ENCODE measurements at regions not wholly inside any gene's neighbourhood (a gene's known extent, or its start where the extent isn't known, plus 50 kb on each side); places are given as distances from the start of the nearest gene placed in this dataset.

GRCh38 chr5:92808474-92808873, 772.5 kb downstream of the NR2F1-AS1 start:
- TF ChIP-seq CTCF (IDR thresholded peaks at IDR 0.05), result no peak
- TF ChIP-seq POLR2A (IDR thresholded peaks at IDR 0.05), result no peak
- H3K9me3 ChIP-seq, result no peaks in the 10 kb centered on the region
- DNase-seq (no peak), ATAC-seq (no peak)
- H3K4me3 ChIP-seq, result no peak overlapping the region
- no peaks in the 10 kb centered on the region for H3K36me3 ChIP-seq
- H3K27me3 ChIP-seq, result no peaks in the 10 kb centered on the region
- no peaks in the 10 kb centered on the region for H3K4me1 ChIP-seq
- 40% methylated on average over 1 of the region's 1 CpG for WGBS (ENCODE audit: insufficient coverage, low coverage, low lambda C conversion rate, missing lambda C conversion rate)
- intact Hi-C loops (cut with DNase I), result no loop called here
- no peak overlapping the region for H3K27ac ChIP-seq

DNA sequence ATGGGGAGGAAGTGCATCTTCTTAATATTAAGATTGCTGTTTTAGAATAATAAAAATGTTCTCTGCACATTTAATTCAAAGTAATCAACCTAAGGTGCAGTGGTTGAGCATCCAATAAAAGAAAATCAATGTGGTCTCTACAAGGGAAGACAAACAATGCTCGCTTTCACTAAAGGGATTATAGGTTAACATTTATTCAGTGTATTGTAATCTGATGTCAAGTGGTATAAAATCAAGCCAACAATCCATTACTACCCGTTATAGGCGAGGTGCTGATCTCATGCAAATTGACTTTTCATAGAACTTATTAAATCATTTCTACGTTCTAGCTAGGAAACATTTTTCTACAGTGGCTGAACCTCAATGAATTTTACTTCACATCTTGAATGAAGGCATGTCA, 773.9 kb downstream of the NR2F1-AS1 start:
- ATAC-seq (no peak), DNase-seq (no peak)
- intact Hi-C loops (cut with DNase I), result no loop called here
- no peaks in the 10 kb centered on the region for H3K36me3 ChIP-seq
- TF ChIP-seq CTCF (IDR thresholded peaks at IDR 0.05), result no peak
- TF ChIP-seq POLR2A (IDR thresholded peaks at IDR 0.05), result no peak
- H3K4me3 ChIP-seq, result no peak overlapping the region
- WGBS (ENCODE audit: insufficient coverage, low coverage, low lambda C conversion rate, missing lambda C conversion rate), result 60% methylated on average over 4 of the region's 4 CpGs
- H3K27me3 ChIP-seq, result no peaks in the 10 kb centered on the region
- H3K27ac ChIP-seq, result no peak overlapping the region
- no peaks in the 10 kb centered on the region for H3K4me1 ChIP-seq
- H3K9me3 ChIP-seq, result no peaks in the 10 kb centered on the region

GRCh38 chr5:92805446-92805845, 775.6 kb downstream of the NR2F1-AS1 start:
- intact Hi-C loops (cut with DNase I), result no loop called here
- DNase-seq (no peak), ATAC-seq (no peak)
- Histone ChIP-seq H3K9me3 (no peaks in the 10 kb centered on the region), H3K4me1 (no peaks in the 10 kb centered on the region), H3K4me3 (no peak overlapping the region), H3K27me3 (no peaks in the 10 kb centered on the region), H3K27ac (no peak overlapping the region), H3K36me3 (no peaks in the 10 kb centered on the region)
- TF ChIP-seq POLR2A (IDR thresholded peaks at IDR 0.05), result no peak
- TF ChIP-seq CTCF (IDR thresholded peaks at IDR 0.05), result no peak

DNA sequence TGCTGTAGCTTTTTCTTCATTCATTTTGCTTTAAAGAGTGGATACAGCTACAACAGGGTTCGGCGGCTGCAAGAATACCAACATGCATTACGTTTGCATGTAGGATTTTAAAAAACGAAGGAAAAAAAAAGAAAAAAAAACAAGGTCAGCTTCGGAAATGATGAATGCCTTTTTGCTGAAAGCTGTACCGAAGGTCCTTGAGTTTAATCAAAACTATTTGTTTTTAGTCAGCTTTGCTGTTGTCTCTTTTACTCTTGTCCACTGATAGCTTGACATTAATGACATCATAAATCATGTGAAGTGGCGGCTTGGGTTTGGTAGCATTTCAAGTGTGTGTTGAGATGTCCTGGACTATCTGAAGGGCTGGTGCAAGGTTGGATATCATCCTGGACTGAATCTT, 779.1 kb downstream of the NR2F1-AS1 start:
- DNase-seq (no peak), ATAC-seq (no peak)
- 27% methylated on average over 7 of the region's 7 CpGs for WGBS (ENCODE audit: insufficient coverage, low coverage, low lambda C conversion rate, missing lambda C conversion rate)
- Histone ChIP-seq H3K27me3 (no peaks in the 10 kb centered on the region), H3K4me1 (no peaks in the 10 kb centered on the region), H3K4me3 (no peak overlapping the region), H3K27ac (no peak overlapping the region), H3K36me3 (no peaks in the 10 kb centered on the region), H3K9me3 (no peaks in the 10 kb centered on the region)
- TF ChIP-seq POLR2A (IDR thresholded peaks at IDR 0.05) (no peak), CTCF (IDR thresholded peaks at IDR 0.05) (no peak)
- intact Hi-C loops (cut with DNase I), result no loop called here

GRCh38 chr5:92800365-92800764, 780.7 kb downstream of the NR2F1-AS1 start:
- DNase-seq (no peak), ATAC-seq (no peak)
- intact Hi-C loops (cut with DNase I), result no loop called here
- Histone ChIP-seq H3K4me3 (no peak overlapping the region), H3K4me1 (no peaks in the 10 kb centered on the region), H3K27me3 (no peaks in the 10 kb centered on the region), H3K36me3 (no peaks in the 10 kb centered on the region), H3K27ac (no peak overlapping the region), H3K9me3 (no peaks in the 10 kb centered on the region)
- TF ChIP-seq POLR2A (IDR thresholded peaks at IDR 0.05) (no peak), CTCF (IDR thresholded peaks at IDR 0.05) (no peak)
